ENCODE measurements at regions not wholly inside any gene's neighbourhood (a gene's known extent, or its start where the extent isn't known, plus 50 kb on each side); places are given as distances from the start of the nearest gene placed in this dataset.
A peak's percentile ranks its signal among the peaks of the same experiment; 100 is the strongest.

- H3K27me3 Mint-ChIP-seq (ENCODE audit: low read depth) = no peaks in the 10 kb centered on the region
- H2AFZ ChIP-seq (ENCODE audit: low read length) = no peak overlapping the region
- peaks cover 43 to 46% of the 10 kb centered on the region in 2 experiments for H3K4me1 Mint-ChIP-seq
- H3K4me2 ChIP-seq (ENCODE audit: insufficient read depth, insufficient read length, low read length) = no peak overlapping the region
- no peaks in the 10 kb centered on the region for H3K23me2 ChIP-seq (ENCODE audit: insufficient read length, low read depth, low read length, poor library complexity, severe bottlenecking)
- no peaks in the 10 kb centered on the region for H4K20me1 ChIP-seq (ENCODE audit: control insufficient read depth, insufficient read depth, insufficient read length)
- H2BK120ac ChIP-seq (ENCODE audit: low read depth, low read length, poor library complexity, severe bottlenecking) = no peak overlapping the region
- H3K4me3 Mint-ChIP-seq = no peak overlapping the region
- H3K79me2 ChIP-seq (ENCODE audit: insufficient read depth, low read length) = no peaks in the 10 kb centered on the region
- no peak for DNase-seq
- no peak overlapping the region for H3K18ac ChIP-seq (ENCODE audit: insufficient read length, low read depth, low read length)
- H2BK15ac ChIP-seq (ENCODE audit: low read depth, low read length) = no peak overlapping the region
- peak overlapping the region in 2 of 3 experiments; percentile 11 to 50; a peak in 5 of 7 replicates for H3K27ac Mint-ChIP-seq
- H3K56ac ChIP-seq (ENCODE audit: insufficient read length, low read depth, low read length) = no peak overlapping the region
- H3K9ac ChIP-seq (ENCODE audit: extremely low read depth, insufficient read length, low read length) = no peak overlapping the region
- H3K23ac ChIP-seq (ENCODE audit: insufficient read length, low read depth, low read length) = no peak overlapping the region
- H4K91ac ChIP-seq (ENCODE audit: insufficient read length, low read depth, low read length) = no peak overlapping the region
- peak overlapping the region; percentile 29 for H3T11ph ChIP-seq (ENCODE audit: low read length)
- H3K4ac ChIP-seq (ENCODE audit: low read depth, low read length) = no peak overlapping the region
- no peaks in the 10 kb centered on the region for H3K27me3 ChIP-seq (ENCODE audit: insufficient read depth, low read length)
- no peak overlapping the region for H4K5ac ChIP-seq (ENCODE audit: insufficient read length, low read depth, low read length)
- peaks cover 11% of the 10 kb centered on the region for H3K4me1 ChIP-seq (ENCODE audit: insufficient read depth, low read length)
- H2BK20ac ChIP-seq (ENCODE audit: low read depth, low read length, poor library complexity, severe bottlenecking) = no peak overlapping the region
- H2AK5ac ChIP-seq (ENCODE audit: insufficient read length, low read length) = no peak overlapping the region
- TF ChIP-seq CTCF (conservative IDR thresholded peaks at IDR 0.05) = no peak
- no peaks in the 10 kb centered on the region for H3K9me3 Mint-ChIP-seq
- no CpG with 5 or more reads among the region's 1 CpG for WGBS (ENCODE audit: extremely low coverage, insufficient read length, low lambda C conversion rate)
- no peak overlapping the region for H2BK5ac ChIP-seq (ENCODE audit: insufficient read length, low read length)
- no peaks in the 10 kb centered on the region for H3K9me3 ChIP-seq (ENCODE audit: control insufficient read depth, low read depth, low read length)
- H2BK12ac ChIP-seq (ENCODE audit: insufficient read length, low read depth, low read length) = no peak overlapping the region
- no peak overlapping the region for H3K27ac ChIP-seq (ENCODE audit: insufficient read length, low read depth, low read length)
- no peak overlapping the region for H3K14ac ChIP-seq (ENCODE audit: insufficient read depth, low read length)
- H3K79me1 ChIP-seq (ENCODE audit: insufficient read depth, low read depth, low read length, poor library complexity, severe bottlenecking) = no peaks in the 10 kb centered on the region
- H4K8ac ChIP-seq (replicated peaks; ENCODE audit: insufficient read length, low read depth, low read length) = no peak overlapping the region
- H3K36me3 Mint-ChIP-seq (ENCODE audit: insufficient read depth in 1 of 3, low read depth in 3 of 3) = 0 out of 7 replicates have a peak, but pooled peaks cover 0 to 3% (median 0%) of the 10 kb centered on the region in 3 experiments
These were observed 377.4 kb upstream of the ACVR2A start for GRCh38 chr2:147467441-147467840.
